ENCODE measurements at regions not wholly inside any gene's neighbourhood (a gene's known extent, or its start where the extent isn't known, plus 50 kb on each side); places are given as distances from the start of the nearest gene placed in this dataset.

GRCh38 chr13:76148926-76149325 lies 512.8 kb downstream of the LMO7 start:
- TF ChIP-seq CTCF (IDR thresholded peaks at IDR 0.05) (no peak), POLR2A (IDR thresholded peaks at IDR 0.05) (no peak)

All from body of pancreas (tissue), 4 donors.